ENCODE measurements at regions not wholly inside any gene's neighbourhood (a gene's known extent, or its start where the extent isn't known, plus 50 kb on each side); places are given as distances from the start of the nearest gene placed in this dataset.
"Not testable (repeated sequence)": the region's sequence is repeated elsewhere in the genome, so short reads cannot be mapped to it uniquely, and the experiment has no call there.

- TF ChIP-seq, protein P1, sequence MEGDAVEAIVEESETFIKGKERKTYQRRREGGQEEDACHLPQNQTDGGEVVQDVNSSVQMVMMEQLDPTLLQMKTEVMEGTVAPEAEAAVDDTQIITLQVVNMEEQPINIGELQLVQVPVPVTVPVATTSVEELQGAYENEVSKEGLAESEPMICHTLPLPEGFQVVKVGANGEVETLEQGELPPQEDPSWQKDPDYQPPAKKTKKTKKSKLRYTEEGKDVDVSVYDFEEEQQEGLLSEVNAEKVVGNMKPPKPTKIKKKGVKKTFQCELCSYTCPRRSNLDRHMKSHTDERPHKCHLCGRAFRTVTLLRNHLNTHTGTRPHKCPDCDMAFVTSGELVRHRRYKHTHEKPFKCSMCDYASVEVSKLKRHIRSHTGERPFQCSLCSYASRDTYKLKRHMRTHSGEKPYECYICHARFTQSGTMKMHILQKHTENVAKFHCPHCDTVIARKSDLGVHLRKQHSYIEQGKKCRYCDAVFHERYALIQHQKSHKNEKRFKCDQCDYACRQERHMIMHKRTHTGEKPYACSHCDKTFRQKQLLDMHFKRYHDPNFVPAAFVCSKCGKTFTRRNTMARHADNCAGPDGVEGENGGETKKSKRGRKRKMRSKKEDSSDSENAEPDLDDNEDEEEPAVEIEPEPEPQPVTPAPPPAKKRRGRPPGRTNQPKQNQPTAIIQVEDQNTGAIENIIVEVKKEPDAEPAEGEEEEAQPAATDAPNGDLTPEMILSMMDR (IDR thresholded peaks at IDR 0.05), result not testable (repeated sequence)
- not testable (repeated sequence) for TF ChIP-seq POLR2A, POLR2AphosphoS5 (IDR thresholded peaks at IDR 0.05)
Measured at GRCh38 chr1:146416642-146417041, 187.8 kb upstream of the NOTCH2NLA start.

All from breast epithelium (tissue), 3 donors.